HG02588 (cell line): ENCODE measurements at regions not wholly inside any gene's neighbourhood (a gene's known extent, or its start where the extent isn't known, plus 50 kb on each side); places are given as distances from the start of the nearest gene placed in this dataset.
"Not testable (repeated sequence)": the region's sequence is repeated elsewhere in the genome, so short reads cannot be mapped to it uniquely, and the experiment has no call there.

Experiments
- ATAC-seq: cut with Tn5 transposase; IDR thresholded peaks from one replicate; pipeline ENCODE4 v1.9.1; 2021; ENCODE audit warnings: mild to moderate bottlenecking, moderate library complexity; ENCODE audit not compliant: unreplicated experiment

- no peak for ATAC-seq
Measured at GRCh38 chr9:97772145-97772544, 75.0 kb upstream of the XPA start.

- ATAC-seq: no peak
Measured at GRCh38 chr9:97773091-97773490, 76.0 kb upstream of the XPA start.

- no peak for ATAC-seq
Measured at GRCh38 chr9:97773723-97774122, 76.6 kb upstream of the XPA start.

- no peak for ATAC-seq
Measured at GRCh38 chr9:97774673-97775072, 77.5 kb upstream of the XPA start.

GRCh38 chr9:97778740-97779139 lies 74.3 kb upstream of the FOXE1 start:
- ATAC-seq: not testable (repeated sequence)

- no peak for ATAC-seq
Measured at GRCh38 chr9:97779608-97780007, 73.4 kb upstream of the FOXE1 start.

- ATAC-seq: no peak
Measured at GRCh38 chr9:97781902-97782301, 71.1 kb upstream of the FOXE1 start.

GRCh38 chr9:97786341-97786740 lies 66.7 kb upstream of the FOXE1 start:
- ATAC-seq: no peak

- ATAC-seq: no peak
Measured at GRCh38 chr9:97787551-97787950, 65.5 kb upstream of the FOXE1 start.

GRCh38 chr9:97788763-97789663 lies 64.0 kb upstream of the FOXE1 start:
- ATAC-seq: no peak

- ATAC-seq: no peak
Measured at GRCh38 chr9:97790542-97790941, 62.5 kb upstream of the FOXE1 start.

GRCh38 chr9:97791542-97791941 lies 61.5 kb upstream of the FOXE1 start:
- no peak for ATAC-seq

- ATAC-seq: no peak
Measured at GRCh38 chr9:97793067-97793466, 60.0 kb upstream of the FOXE1 start.

- ATAC-seq: no peak
Measured at GRCh38 chr9:97794666-97795065, 58.4 kb upstream of the FOXE1 start.

- not testable (repeated sequence) for ATAC-seq
Measured at GRCh38 chr9:97796176-97796575, 56.9 kb upstream of the FOXE1 start.

- no peak for ATAC-seq
Measured at GRCh38 chr9:97801180-97801579, 51.8 kb upstream of the FOXE1 start.

GRCh38 chr9:97802276-97802675 lies 50.8 kb upstream of the FOXE1 start:
- ATAC-seq: no peak

- ATAC-seq: peak; percentile 90
Measured at GRCh38 chr9:97803167-97804058, 49.6 kb upstream of the FOXE1 start.
